Esophagus squamous epithelium (tissue), 4 donors: ENCODE measurements at regions not wholly inside any gene's neighbourhood (a gene's known extent, or its start where the extent isn't known, plus 50 kb on each side); places are given as distances from the start of the nearest gene placed in this dataset.

Source experiments
- CTCF ChIP-seq, 6 experiments: fragments of 450-650 bp in 4 of 6; fragments of 200-600 bp in 2 of 6; sonication (generic) in 2 of 6; IDR thresholded peaks; one replicate each; pipeline ENCODE4 v1.5.1; 2016 to 2019; ENCODE audit warnings: antibody characterized with exemption in 6 of 6, mild to moderate bottlenecking in 4 of 6, moderate library complexity in 4 of 6
- POLR2A ChIP-seq, 4 donors: fragments of 450-650 bp; IDR thresholded peaks; one replicate each; pipeline ENCODE4 v1.6.1; 2017; ENCODE audit warnings: antibody characterized with exemption in 4 of 4, mild to moderate bottlenecking in 4 of 4, moderate library complexity in 3 of 4

- TF ChIP-seq POLR2A (IDR thresholded peaks at IDR 0.05) (no peak), CTCF (IDR thresholded peaks at IDR 0.05) (no peak)
Observed at GRCh38 chr4:53777244-53777984, 186.1 kb upstream of the LNX1 start.
